Smooth muscle cell (in vitro differentiated cells): ENCODE measurements at regions not wholly inside any gene's neighbourhood (a gene's known extent, or its start where the extent isn't known, plus 50 kb on each side); places are given as distances from the start of the nearest gene placed in this dataset.

Source experiments
- DNase-seq: peaks from one replicate; lab custom pipeline; 2025; ENCODE audit not compliant: unreplicated experiment; lab: John Stamatoyannopoulos, UW
- H2AFZ ChIP-seq: fragments of 200-600 bp; sonication (generic); 2 replicates; pipeline ENCODE4 v1.6.0; 2016; ENCODE audit warnings: antibody characterized with exemption, low read depth, mild to moderate bottlenecking
- H3F3A ChIP-seq: fragments of 200-600 bp; sonication (generic); 2 replicates; pipeline ENCODE4 v1.6.0; 2017; ENCODE audit warnings: antibody characterized with exemption, low read depth
- H3K27ac ChIP-seq: fragments of 200-600 bp; sonication (generic); 2 replicates; pipeline ENCODE4 v1.5.1; 2016; ENCODE audit warnings: low read depth, mild to moderate bottlenecking
- H3K27me3 ChIP-seq: fragments of 200-600 bp; sonication (generic); 2 replicates; pipeline ENCODE4 v1.6.1; 2016; ENCODE audit warnings: low read depth, mild to moderate bottlenecking
- H3K36me3 ChIP-seq: fragments of 200-600 bp; sonication (generic); 2 replicates; pipeline ENCODE4 v1.5.1; 2016; ENCODE audit warnings: low read depth
- H3K4me1 ChIP-seq: fragments of 200-600 bp; sonication (generic); 2 replicates; pipeline ENCODE4 v1.5.1; 2016; ENCODE audit warnings: low read depth
- H3K4me2 ChIP-seq: fragments of 200-600 bp; sonication (generic); 2 replicates; pipeline ENCODE4 v1.6.0; 2016; ENCODE audit warnings: mild to moderate bottlenecking
- H3K4me3 ChIP-seq: fragments of 200-600 bp; sonication (generic); 2 replicates; pipeline ENCODE4 v1.5.1; 2016; ENCODE audit warnings: mild to moderate bottlenecking
- H3K79me2 ChIP-seq: fragments of 200-600 bp; sonication (generic); 2 replicates; pipeline ENCODE4 v1.6.0; 2016; ENCODE audit warnings: low read depth, mild to moderate bottlenecking
- H3K9ac ChIP-seq: fragments of 200-600 bp; sonication (generic); 2 replicates; pipeline ENCODE4 v1.6.0; 2016; ENCODE audit warnings: low read depth
- H3K9me3 ChIP-seq: fragments of 200-600 bp; sonication (generic); replicated peaks from 2 replicates; pipeline ENCODE4 v1.5.1; 2016; ENCODE audit warnings: low read depth
- H4K20me1 ChIP-seq: fragments of 200-600 bp; sonication (generic); 2 replicates; pipeline ENCODE4 v1.6.0; 2016; ENCODE audit warnings: low read depth
- CTCF ChIP-seq: fragments of 200-600 bp; sonication (generic); IDR thresholded peaks from 2 replicates; pipeline ENCODE4 v1.5.1; 2017; ENCODE audit warnings: borderline replicate concordance, mild to moderate bottlenecking, antibody characterized with exemption; ENCODE audit not compliant: insufficient read depth, poor library complexity, severe bottlenecking
- WGBS: methylation state at CpG from one replicate; pipeline ENCODE4 v1.1.7; 2016; ENCODE audit warnings: low lambda C conversion rate; 5-methylcytosine and 5-hydroxymethylcytosine counted together

- Histone ChIP-seq H3K27me3 (no peaks in the 10 kb centered on the region), H3K36me3 (no peaks in the 10 kb centered on the region), H3F3A (no peaks in the 10 kb centered on the region), H3K4me1 (no peaks in the 10 kb centered on the region), H2AFZ (no peak overlapping the region), H3K9me3 (no peaks in the 10 kb centered on the region), H3K4me3 (no peak overlapping the region), H4K20me1 (no peaks in the 10 kb centered on the region), H3K27ac (no peak overlapping the region), H3K4me2 (no peak overlapping the region), H3K79me2 (no peaks in the 10 kb centered on the region), H3K9ac (no peak overlapping the region)
- 68% methylated on average over 2 of the region's 2 CpGs for WGBS
- no peak for TF ChIP-seq CTCF
- no peak for DNase-seq
Measured at GRCh38 chr18:67342159-67342558, 174.4 kb downstream of the DSEL start.

GRCh38 chr18:67337696-67338095, 178.8 kb downstream of the DSEL start:
- DNase-seq: no peak
- no peaks in the 10 kb centered on the region for H3K27me3 ChIP-seq
- no peak for TF ChIP-seq CTCF
- H3K4me2 ChIP-seq: no peak overlapping the region
- H2AFZ ChIP-seq: no peak overlapping the region
- H3F3A ChIP-seq: no peaks in the 10 kb centered on the region
- no peaks in the 10 kb centered on the region for H3K79me2 ChIP-seq
- H3K4me3 ChIP-seq: no peak overlapping the region
- H3K36me3 ChIP-seq: no peaks in the 10 kb centered on the region
- no peak overlapping the region for H3K9ac ChIP-seq
- 40% methylated on average over 1 of the region's 1 CpG for WGBS
- H3K9me3 ChIP-seq: no peaks in the 10 kb centered on the region
- no peaks in the 10 kb centered on the region for H3K4me1 ChIP-seq
- H4K20me1 ChIP-seq: no peaks in the 10 kb centered on the region
- H3K27ac ChIP-seq: no peak overlapping the region

GRCh38 chr18:67331857-67332256, 184.7 kb downstream of the DSEL start:
- 44% methylated on average over 1 of the region's 1 CpG for WGBS
- no peaks in the 10 kb centered on the region for H3K4me1 ChIP-seq
- no peaks in the 10 kb centered on the region for H3K36me3 ChIP-seq
- H3K4me3 ChIP-seq: no peak overlapping the region
- H3K27me3 ChIP-seq: no peaks in the 10 kb centered on the region
- H3F3A ChIP-seq: no peaks in the 10 kb centered on the region
- H3K4me2 ChIP-seq: no peak overlapping the region
- no peak for TF ChIP-seq CTCF
- H3K27ac ChIP-seq: no peak overlapping the region
- H4K20me1 ChIP-seq: no peaks in the 10 kb centered on the region
- H2AFZ ChIP-seq: no peak overlapping the region
- DNase-seq: no peak
- no peaks in the 10 kb centered on the region for H3K79me2 ChIP-seq
- H3K9ac ChIP-seq: no peak overlapping the region
- H3K9me3 ChIP-seq: no peaks in the 10 kb centered on the region

- WGBS: 86% methylated on average over 2 of the region's 2 CpGs
Measured at GRCh38 chr18:67319109-67319508, 197.4 kb downstream of the DSEL start.

More at GRCh38 chr18:67319109-67319508, 197.4 kb downstream of the DSEL start:
- H4K20me1 ChIP-seq: no peaks in the 10 kb centered on the region
- no peak overlapping the region for H3K4me3 ChIP-seq
- no peak overlapping the region for H2AFZ ChIP-seq
- DNase-seq: no peak
- no peaks in the 10 kb centered on the region for H3K4me1 ChIP-seq
- H3K27ac ChIP-seq: no peak overlapping the region
- no peaks in the 10 kb centered on the region for H3K9me3 ChIP-seq
- H3K36me3 ChIP-seq: no peaks in the 10 kb centered on the region
- H3F3A ChIP-seq: no peaks in the 10 kb centered on the region
- no peak overlapping the region for H3K9ac ChIP-seq
- no peaks in the 10 kb centered on the region for H3K27me3 ChIP-seq
- H3K4me2 ChIP-seq: no peak overlapping the region
- TF ChIP-seq CTCF: no peak
- no peaks in the 10 kb centered on the region for H3K79me2 ChIP-seq
